C1 segment of cervical spinal cord (tissue), 14 donors: ENCODE measurements at regions not wholly inside any gene's neighbourhood (a gene's known extent, or its start where the extent isn't known, plus 50 kb on each side); places are given as distances from the start of the nearest gene placed in this dataset.

Source experiments
- DNase-seq, 14 donors: peaks; one replicate each; lab custom pipeline; 2025; lab: John Stamatoyannopoulos, UW

GRCh38 chr19:30898353-30899103 is 450.7 kb downstream of the TSHZ3 start:
- no peak for DNase-seq

GRCh38 chr19:30897553-30897952 is 451.7 kb downstream of the TSHZ3 start:
- no peak for DNase-seq

GRCh38 chr19:30897034-30897433 is 452.2 kb downstream of the TSHZ3 start:
- DNase-seq = no peak

- no peak for DNase-seq
Measured at GRCh38 chr19:30896554-30896953, 452.7 kb downstream of the TSHZ3 start.

- DNase-seq = no peak
Measured at GRCh38 chr19:30895946-30896345, 453.3 kb downstream of the TSHZ3 start.

- DNase-seq = no peak
Measured at GRCh38 chr19:30891051-30891450, 458.2 kb downstream of the TSHZ3 start.

- DNase-seq = no peak
Measured at GRCh38 chr19:30890033-30890432, 459.2 kb downstream of the TSHZ3 start.

- no peak for DNase-seq
Measured at GRCh38 chr19:30888937-30889336, 460.3 kb downstream of the TSHZ3 start.

GRCh38 chr19:30887042-30887441 is 462.2 kb downstream of the TSHZ3 start:
- DNase-seq = no peak

GRCh38 chr19:30886222-30886621 is 463.0 kb downstream of the TSHZ3 start:
- DNase-seq = no peak

- DNase-seq = no peak
Measured at GRCh38 chr19:30884146-30884812, 465.0 kb downstream of the TSHZ3 start.

- DNase-seq = no peak
Measured at GRCh38 chr19:30883071-30883470, 466.2 kb downstream of the TSHZ3 start.

GRCh38 chr19:30882411-30883005 is 466.7 kb downstream of the TSHZ3 start:
- DNase-seq = peak in 1 of 14 donors; percentile 3

- peak in 1 of 14 donors; percentile 4 for DNase-seq
Measured at GRCh38 chr19:30881930-30882329, 467.3 kb downstream of the TSHZ3 start.

GRCh38 chr19:30881281-30881680 is 468.0 kb downstream of the TSHZ3 start:
- no peak for DNase-seq

GRCh38 chr19:30880551-30880950 is 468.7 kb downstream of the TSHZ3 start:
- DNase-seq = no peak

GRCh38 chr19:30880151-30880550 is 469.1 kb downstream of the TSHZ3 start:
- DNase-seq = no peak

GRCh38 chr19:30879736-30880135 is 469.5 kb downstream of the TSHZ3 start:
- DNase-seq = no peak

GRCh38 chr19:30879225-30879624 is 470.0 kb downstream of the TSHZ3 start:
- no peak for DNase-seq

- no peak for DNase-seq
Measured at GRCh38 chr19:30878495-30878894, 470.7 kb downstream of the TSHZ3 start.

- DNase-seq = peak in 3 of 14 donors; percentile 7 to 14 (median 9)
Measured at GRCh38 chr19:30877661-30878113, 471.5 kb downstream of the TSHZ3 start.

- no peak for DNase-seq
Measured at GRCh38 chr19:30873691-30874090, 475.5 kb downstream of the TSHZ3 start.

- no peak for DNase-seq
Measured at GRCh38 chr19:30873003-30873402, 476.2 kb downstream of the TSHZ3 start.
